ENCODE measurements at regions not wholly inside any gene's neighbourhood (a gene's known extent, or its start where the extent isn't known, plus 50 kb on each side); places are given as distances from the start of the nearest gene placed in this dataset.
"Not testable (repeated sequence)": the region's sequence is repeated elsewhere in the genome, so short reads cannot be mapped to it uniquely, and the experiment has no call there.

DNA sequence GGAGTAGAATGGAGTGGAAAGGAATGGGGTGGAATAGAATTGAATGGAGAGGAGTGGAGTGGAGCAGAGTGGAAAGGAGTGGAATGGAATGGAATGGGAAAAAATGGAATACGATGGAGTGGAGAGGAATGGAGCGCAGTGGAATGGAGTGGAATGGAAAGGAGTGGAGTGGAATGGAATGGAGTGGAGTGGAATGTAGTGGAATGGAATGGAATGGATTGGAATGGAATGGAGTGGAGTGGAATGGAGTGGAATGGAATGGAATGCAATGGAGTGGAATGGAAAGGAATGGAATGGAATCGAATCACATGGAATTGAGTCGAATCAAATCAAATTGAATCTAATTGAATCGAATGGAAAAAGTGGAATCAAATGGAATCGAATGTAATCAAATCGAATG, 1016.1 kb downstream of the CDY1 start:
- no peak for DNase-seq (ENCODE audit: low spot score)

DNA sequence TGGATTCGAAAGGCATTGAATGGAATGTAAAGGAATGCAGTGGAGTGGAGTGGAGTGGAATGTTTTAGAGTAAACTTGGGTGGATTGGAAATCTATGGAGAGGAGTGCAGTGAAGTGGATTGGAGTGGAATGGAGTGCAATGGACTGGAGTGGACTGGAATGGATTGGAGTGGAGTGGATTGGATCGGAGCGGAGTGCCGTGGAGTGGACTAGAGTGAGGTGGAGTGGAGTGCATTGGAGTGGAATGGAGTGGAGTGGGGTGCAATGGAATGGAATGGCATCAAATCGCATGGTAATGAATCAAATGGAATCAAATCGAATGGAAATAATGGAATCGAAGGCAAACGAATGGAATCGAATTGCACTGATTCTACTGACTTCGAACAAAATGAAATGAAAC, 1023.9 kb downstream of the CDY1 start:
- DNase-seq (ENCODE audit: low spot score) = not testable (repeated sequence)

DNA sequence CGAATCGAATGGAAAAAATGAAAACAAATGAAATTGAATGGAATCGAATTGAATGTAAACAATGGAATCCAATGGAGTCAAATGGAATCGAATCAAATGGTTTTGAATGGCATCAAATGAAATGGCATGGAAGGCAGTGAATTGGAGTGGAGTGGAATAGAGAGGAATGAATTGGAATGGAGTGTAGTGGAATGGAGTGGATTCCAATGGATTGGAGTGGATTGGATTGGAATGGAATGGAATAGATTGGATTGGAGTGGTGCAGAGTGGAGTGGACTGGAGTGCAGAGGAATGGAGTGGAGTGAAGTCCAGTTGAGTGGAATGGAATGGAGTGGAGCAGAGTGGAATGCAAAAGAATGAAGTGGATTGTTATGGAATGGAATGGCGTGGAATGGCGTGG, 1026.3 kb downstream of the CDY1 start:
- DNase-seq (ENCODE audit: low spot score) = not testable (repeated sequence)

DNA sequence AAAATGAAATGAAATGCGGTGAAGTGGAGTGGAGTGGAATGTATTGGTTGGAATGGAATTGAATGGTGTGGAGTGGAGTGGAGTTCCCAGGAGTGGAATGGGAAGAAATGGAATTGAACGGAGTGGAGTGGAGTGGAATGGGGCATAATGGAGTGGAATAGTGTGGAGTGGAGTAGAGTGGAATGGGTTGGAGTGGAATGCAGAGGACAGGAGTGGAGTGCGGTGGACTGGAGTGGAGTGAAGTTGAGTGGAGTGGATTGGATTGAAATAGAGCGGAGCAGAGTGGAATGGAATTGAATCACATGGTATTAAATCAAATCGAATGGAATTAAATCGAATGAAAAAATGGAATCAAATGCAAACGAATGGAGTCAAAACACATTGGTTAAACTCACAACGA, 1042.3 kb downstream of the CDY1 start:
- DNase-seq (ENCODE audit: low spot score) = not testable (repeated sequence)

DNA sequence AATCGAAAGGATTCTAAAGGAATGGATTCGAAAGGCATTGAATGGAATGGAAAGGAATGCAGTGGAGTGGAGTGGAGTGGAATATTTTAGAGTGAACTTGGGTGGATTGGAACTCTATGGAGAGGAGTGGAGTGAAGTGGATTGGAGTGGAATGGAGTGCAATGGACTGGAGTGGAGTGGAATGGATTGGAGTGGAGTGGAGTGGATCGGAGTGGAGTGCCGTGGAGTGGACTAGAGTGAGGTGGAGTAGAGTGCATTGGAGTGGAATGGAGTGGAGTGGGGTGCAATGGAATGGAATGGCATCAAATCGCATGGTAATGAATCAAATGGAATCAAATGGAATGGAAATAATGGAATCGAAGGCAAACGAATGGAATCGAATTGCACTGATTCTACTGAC, 1044.8 kb downstream of the CDY1 start:
- not testable (repeated sequence) for DNase-seq (ENCODE audit: low spot score)

DNA sequence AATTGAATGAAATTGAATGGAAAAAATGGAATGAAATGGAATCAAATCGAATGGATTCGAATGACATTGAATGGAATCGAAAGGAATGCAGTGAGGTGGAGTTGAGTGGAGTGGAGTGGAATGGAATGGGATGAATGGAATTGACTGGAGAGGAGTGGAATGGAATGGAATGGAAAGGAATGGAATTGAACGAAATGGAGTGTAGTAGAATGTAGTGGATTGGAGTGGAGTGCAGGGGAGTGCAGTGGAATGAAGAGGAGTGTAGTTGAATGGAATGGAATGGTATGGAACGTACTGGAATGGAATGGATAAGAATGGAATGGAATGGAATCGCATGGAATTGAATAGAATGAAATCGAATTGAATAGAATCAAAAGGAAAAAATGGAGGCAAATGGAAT, 1047.3 kb downstream of the CDY1 start:
- DNase-seq (ENCODE audit: low spot score) = not testable (repeated sequence)

DNA sequence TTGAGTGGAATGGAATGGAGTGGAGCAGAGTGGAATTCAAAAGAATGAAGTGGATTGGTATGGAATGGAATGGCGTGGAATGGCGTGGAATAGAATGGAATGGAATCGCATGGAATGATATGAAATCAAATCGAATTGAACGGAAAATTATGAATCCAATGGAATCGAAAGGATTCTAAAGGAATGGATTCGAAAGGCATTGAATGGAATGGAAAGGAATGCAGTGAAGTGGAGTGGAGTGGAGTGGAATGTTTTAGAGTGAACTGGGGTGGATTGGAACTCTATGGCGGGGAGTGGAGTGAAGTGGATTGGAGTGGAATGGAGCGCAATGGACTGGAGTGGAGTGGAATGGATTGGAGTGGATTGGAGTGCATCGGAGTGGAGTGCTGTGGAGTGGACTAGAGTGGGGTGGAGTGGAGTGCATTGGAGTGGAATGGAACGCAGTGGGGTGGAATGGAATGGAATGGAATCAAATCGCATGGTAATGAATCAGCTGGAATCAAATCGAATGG, 1048.5 kb downstream of the CDY1 start:
- peak; percentile 6 for DNase-seq (ENCODE audit: low spot score)

DNA sequence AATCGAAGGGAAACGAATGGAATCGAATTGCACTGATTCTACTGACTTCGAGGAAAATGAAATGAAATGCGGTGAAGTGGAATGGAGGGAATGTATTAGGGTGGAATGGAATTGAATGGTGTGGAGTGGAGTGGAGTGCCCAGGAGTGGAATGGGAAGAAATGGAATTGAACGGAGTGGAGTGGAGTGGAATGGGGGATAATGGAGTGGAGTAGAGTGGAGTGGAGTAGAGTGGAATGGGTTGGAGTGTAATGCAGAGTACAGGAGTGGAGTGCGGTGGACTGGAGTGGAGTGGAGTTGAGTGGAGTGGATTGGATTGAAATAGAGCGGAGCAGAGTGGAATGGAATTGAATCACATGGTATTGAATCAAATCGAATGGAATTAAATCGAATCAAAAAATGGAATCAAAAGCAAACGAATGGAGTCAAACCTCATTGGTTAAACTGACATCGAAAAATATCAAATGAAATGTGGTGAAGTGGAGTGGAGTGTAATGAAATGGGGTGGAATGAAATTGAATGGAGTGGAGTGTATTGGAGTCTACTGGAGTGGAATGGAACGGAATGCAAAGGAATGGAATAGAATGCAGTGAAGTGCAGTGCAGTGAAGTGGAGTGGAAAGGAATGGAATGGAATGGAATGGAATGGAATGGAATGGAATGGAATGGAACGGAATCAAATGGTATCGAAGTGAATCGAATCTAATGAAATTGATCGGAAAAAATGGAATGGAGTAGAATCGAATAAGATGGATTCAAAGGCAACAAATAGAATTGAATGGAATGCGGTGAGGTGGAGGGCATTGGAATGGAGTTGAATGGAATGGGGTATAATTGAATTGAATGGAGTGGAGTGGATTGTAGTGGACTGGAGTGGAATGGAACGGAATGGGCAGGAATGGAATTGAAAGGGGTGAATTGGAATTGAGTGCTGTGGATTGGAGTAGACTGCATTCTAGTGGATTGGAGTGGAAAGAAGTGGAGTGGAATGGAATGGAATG, 1049.3 kb downstream of the CDY1 start:
- peak; percentile 11 for DNase-seq (ENCODE audit: low spot score)
